ENCODE measurements at regions not wholly inside any gene's neighbourhood (a gene's known extent, or its start where the extent isn't known, plus 50 kb on each side); places are given as distances from the start of the nearest gene placed in this dataset.

DNA sequence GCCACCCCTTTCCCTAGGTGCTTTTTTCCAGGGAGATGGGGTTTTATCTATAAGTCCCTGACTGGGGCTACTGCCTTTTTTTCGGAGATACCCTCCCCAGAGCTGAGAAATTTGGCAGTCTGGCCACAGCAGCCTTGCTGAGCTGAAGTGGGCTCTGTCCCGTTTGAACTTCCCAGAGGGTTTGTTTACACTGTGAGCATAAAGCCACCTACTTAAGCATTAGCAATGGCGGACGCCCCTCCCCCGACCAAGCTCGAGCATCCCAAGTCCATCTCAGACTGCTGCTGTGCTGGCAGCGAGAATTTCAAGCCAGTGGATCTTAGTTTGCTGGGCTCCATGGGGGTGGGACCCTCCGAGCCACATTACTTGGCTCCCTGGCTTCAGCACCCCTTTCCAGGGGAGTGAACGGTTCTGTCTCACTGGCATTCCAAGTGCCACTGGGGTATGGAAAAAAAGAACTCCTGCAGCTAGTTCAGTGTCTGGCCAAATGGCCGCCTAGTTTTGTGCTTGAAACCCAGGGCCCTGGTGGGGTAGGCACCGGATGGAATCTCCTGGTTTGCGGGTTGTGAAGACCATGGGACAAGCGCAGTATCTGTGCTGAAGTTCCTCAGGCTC is 456.4 kb upstream of the HTR2C start:
- no peak for TF ChIP-seq CTCF (IDR thresholded peaks at IDR 0.05)

GRCh38 chrX:114127005-114127404 is 456.9 kb upstream of the HTR2C start:
- no peak for TF ChIP-seq CTCF (IDR thresholded peaks at IDR 0.05)

GRCh38 chrX:114101081-114101480 is 482.8 kb upstream of the HTR2C start:
- TF ChIP-seq CTCF (IDR thresholded peaks at IDR 0.05) = no peak

GRCh38 chrX:114097866-114098265 is 486.0 kb upstream of the HTR2C start:
- no peak for TF ChIP-seq CTCF (IDR thresholded peaks at IDR 0.05)

DNA sequence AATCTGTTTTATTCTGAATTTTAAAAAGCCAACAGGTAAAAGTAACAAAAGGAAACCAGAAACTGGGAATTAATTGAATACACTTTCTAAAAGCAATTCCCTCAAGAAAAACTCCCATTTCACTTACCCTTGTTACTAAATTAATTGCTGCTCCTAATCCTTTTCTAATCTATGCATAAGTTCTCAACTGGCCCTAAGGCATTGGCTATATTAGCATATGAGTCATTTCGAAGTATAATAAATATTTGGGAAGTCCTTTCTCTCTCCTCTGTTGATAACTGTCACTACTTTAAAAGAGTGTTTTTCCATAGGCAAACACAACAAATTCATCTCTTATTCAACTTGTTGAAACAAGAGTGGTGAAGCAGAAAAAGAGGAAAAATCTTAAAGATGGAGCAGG is 486.5 kb upstream of the HTR2C start:
- TF ChIP-seq CTCF (IDR thresholded peaks at IDR 0.05) = no peak

DNA sequence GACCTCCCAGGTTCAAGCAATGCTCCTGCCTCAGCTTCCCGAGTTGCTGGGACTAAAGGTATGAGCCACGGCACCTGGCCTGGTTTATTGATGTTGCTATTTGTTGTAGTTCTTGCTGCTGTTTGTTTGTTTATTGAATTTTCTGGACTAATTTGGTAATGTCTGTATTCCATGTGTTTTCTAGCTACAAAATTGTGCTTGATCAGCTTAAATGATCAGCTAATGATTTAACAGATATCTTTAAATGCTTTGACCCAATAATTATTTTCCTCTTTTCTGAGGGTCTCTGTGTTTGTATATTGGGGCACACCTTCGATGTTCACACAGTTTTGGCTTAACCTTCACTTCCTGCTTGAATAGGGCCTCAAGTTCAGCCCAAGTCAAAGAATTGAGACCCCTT is 488.1 kb upstream of the HTR2C start:
- TF ChIP-seq CTCF (IDR thresholded peaks at IDR 0.05) = no peak

DNA sequence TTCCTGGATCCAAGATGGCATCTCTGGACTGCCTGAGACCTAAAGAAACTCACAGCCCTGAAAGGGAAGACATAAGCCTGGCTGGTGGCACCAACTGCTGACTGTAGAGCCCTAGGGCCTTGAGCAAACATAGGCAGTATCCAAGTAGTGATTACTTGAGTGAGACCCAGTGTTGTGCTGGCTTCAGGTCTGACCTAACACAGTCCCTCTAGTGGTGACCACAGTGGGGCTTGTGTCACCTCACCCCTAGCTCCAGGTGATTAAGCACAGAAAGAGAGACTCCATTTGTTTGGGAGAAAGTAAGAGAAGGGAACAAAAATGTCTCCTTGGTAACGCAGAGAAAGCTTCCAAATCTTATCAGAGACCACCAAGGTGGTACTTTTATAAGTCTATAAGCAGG is 496.3 kb upstream of the HTR2C start:
- TF ChIP-seq CTCF (IDR thresholded peaks at IDR 0.05) = no peak

DNA sequence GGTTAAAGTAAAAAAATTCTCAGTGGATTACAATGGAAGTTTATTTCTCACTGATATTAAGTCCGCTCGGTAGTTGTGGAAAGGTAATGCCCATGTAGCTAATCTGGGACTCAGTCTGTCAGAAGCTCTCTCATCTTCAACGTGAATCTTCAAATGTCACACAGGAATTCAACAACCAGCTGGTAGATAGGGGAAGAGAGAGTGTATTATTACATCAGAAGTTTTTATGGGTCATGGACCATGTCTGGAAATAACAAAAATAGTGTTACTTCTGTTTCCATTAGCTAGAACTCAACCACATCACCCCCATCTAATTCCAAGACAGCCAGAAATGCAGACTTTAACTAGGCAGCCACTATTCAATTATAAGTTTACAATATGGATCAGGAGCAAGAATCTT is 506.1 kb upstream of the HTR2C start:
- no peak for TF ChIP-seq CTCF (IDR thresholded peaks at IDR 0.05)
